GM19043 (cell line): ENCODE measurements at regions not wholly inside any gene's neighbourhood (a gene's known extent, or its start where the extent isn't known, plus 50 kb on each side); places are given as distances from the start of the nearest gene placed in this dataset.
A peak's percentile ranks its signal among the peaks of the same experiment; 100 is the strongest.
"Not testable (repeated sequence)": the region's sequence is repeated elsewhere in the genome, so short reads cannot be mapped to it uniquely, and the experiment has no call there.

Source experiments
- ATAC-seq: cut with Tn5 transposase; IDR thresholded peaks from one replicate; pipeline ENCODE4 v1.9.1; 2021; ENCODE audit warnings: low read depth; ENCODE audit not compliant: unreplicated experiment

DNA sequence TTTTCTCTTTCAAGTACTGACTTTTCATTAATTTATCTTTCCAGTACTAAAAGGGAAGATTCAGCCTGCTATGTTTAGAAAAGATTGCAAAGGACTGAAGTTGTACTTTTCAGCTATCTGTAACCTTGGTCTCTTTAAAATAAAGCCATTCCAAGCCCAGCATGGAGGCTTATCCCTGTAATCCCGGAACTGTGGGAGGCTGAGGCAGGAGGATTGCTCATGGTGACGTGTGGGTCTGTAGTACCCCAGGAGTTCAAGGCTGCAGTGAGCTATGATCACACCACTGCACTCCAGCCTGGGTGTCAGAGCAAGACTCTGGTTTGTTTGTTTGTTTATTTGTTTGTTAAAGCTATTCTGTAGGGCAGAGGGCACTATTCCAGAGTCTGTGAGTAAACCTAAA, 50.6 kb upstream of the TMEM170B start:
- ATAC-seq = no peak

- no peak for ATAC-seq
Measured at GRCh38 chr6:11486486-11486885, 51.1 kb upstream of the TMEM170B start.

DNA sequence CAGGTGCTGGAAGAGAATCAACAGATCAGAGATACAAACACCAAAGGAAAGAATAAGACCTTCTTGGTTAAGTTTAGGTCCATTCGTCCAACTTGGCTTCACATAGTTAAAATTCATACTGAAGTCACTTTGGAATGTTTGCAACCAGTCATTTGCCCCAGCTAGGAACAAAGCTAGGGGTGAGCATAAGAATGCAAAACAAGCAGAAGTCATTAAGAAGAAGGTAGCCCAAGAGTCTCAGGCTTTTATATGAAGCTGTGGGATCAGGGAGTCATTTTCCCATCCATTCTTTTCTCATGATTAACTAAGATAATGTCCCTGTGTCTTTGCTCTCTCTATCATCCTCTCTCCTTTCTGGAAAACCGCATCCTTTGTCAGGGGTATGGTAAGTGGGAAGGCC, 51.5 kb upstream of the TMEM170B start:
- no peak for ATAC-seq

DNA sequence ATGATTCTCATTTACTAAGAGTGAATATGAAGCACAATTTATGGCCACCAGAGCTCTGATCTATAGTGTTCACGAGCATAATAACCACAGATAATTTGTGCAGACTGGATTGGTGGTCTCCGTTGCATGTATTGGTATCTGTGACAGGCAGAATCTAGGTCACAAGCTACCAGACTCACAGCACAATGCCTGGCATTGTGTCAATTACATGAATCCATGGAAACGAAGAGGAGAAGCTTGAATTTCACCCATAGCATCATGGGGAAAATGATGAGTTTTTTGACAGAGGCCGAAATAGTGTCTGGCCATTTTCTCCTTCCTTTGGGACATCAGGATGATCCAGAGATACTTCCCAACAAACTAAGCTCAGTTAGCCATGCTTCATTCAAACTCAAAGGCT, 52.3 kb upstream of the TMEM170B start:
- ATAC-seq = no peak

- no peak for ATAC-seq
Measured at GRCh38 chr6:11484441-11484840, 53.1 kb upstream of the TMEM170B start.

GRCh38 chr6:11482616-11483015, 54.9 kb upstream of the TMEM170B start:
- no peak for ATAC-seq

DNA sequence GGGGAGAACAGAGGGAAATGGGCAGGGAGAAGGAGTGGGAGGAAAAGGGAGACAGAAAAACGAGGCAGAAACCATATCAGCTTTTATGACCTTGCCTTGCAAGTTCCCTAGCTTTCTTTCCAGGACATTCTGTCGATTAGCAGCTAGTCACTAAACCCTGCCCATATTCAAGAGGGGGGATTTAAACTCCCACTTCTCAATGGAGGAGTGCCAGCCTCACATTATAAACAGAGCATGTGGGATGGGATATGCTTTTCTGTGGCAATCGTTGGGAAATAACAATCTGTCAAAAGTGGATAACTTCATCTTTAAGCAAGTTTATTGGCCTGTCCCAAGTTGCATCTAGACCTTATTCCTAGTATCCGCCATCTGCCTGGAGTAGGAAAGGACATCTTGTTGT, 57.0 kb upstream of the TMEM170B start:
- no peak for ATAC-seq

DNA sequence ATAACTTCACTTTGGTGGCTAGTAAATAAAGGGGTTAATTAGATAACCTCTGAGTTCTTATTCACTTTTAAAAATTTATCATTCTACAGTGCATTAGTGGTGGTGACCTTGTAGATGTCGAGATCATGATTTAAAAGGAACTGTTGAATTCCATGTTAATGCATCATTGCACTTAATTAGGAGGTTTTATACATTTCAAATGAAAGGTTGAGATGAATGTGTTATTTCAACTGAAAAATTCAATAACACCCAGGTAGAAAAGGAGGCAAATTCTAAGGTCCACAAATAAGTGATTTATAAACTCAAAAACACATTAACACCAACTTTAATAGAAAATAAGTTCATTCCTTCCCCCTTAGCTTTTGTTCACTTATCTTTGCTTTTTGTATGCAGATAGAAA, 58.3 kb upstream of the TMEM170B start:
- no peak for ATAC-seq

- ATAC-seq = no peak
Measured at GRCh38 chr6:11478586-11478985, 59.0 kb upstream of the TMEM170B start.

GRCh38 chr6:11475016-11475415, 62.5 kb upstream of the TMEM170B start:
- no peak for ATAC-seq

DNA sequence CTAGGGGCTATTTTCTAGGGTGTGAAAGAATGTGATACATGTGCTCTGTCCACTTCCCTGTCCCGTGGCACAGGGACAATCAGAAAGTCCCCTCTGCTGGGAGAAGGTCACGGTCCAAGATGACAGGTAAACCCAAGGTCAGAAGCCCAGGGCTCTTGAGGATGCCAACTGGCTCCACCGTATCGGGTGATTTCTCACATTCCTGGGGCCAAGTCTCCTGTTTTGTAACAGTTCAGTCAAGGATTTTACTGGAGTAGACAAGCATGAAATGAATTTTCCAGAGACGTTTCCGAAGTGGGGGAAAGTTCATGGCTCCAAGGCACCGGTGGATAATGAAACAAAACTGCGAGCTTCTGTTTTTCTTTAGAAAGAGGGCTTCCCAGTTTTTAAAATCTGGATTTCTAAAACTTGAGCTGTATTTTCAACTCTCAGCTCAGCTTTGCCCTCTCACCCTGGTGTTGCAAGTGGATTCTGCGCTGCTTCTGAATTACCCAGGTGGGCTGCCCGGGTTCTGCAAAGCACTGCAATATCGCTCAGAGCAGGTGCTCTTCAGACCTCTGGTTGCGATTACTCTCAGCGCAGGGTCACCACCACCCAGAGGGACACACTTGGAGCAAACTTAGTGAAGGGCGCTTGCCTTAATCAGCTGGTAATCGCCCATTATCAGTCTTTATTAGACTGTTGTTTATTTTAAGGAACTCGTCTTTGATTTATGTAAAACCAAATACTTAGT, 64.4 kb upstream of the TMEM170B start:
- ATAC-seq = no peak

GRCh38 chr6:11471261-11471660, 66.3 kb upstream of the TMEM170B start:
- ATAC-seq = no peak

DNA sequence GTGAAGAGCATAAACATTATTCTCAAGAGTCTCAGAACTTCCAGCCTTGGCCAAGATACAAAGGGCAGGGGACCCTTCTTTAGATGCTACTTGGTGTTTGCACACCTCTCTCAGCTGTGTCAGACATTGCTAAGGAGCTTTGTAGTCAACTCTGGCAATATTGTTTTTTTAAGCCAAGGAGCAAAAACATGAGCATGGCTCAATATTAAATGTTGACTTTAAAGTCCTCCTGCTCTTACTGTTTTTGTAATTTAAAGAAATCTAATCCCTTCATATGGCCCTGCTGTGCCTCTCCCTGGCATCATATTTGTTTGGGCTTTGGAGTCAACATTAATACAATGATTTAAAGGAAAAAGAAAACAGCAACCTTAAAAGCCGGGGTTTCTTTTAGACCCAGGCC, 67.9 kb upstream of the TMEM170B start:
- no peak for ATAC-seq

- ATAC-seq = not testable (repeated sequence)
Measured at GRCh38 chr6:11468271-11468670, 69.3 kb upstream of the TMEM170B start.

- ATAC-seq = peak; percentile 61
Measured at GRCh38 chr6:11467364-11467763, 70.2 kb upstream of the TMEM170B start.

DNA sequence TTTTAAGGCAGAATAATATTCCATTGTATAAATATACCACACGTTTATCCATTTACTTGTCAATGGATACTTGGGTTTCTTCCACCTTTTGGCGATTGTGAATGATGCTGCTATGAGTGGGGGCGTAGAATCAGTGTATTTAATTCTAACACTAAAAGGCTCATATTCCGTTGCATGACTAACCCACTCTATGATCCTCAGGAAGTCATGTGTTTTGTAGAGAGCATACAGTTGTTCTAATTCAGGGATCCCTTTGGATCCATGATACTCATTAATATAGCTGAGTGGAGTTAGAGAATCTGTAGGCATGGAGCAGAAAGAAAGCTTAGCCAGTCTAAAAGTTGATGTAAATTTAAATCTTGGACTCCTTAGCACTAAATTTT, 74.2 kb upstream of the TMEM170B start:
- no peak for ATAC-seq

DNA sequence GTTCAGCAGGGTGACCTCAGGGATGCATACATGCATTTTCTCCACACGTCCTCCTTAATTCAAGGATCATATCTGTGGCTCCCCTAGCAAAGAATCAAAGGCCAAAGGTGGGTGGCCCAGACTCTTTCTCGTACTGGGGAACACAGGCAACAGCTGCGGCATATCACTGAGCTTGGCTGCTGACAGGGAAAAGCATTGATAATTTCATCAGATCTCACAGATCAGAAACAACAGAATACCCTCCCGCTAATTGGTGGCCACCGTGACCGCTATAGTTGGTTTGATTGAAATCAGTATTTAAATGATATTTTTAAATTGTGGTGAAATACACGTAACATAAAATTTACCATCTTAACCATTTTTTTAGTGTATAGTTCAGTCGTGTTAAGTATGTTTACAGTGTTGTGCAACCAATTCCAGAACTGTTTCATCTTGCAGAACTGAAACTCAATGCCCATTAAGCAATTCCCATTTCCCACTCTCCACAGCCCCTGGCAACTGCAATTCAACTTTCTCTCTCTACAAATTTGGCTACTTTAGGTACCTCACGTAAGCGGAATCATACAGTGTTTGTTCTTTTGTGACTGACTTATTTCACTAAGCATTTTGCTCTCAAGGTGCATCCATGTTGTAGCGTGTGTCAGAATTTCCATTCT, 74.7 kb upstream of the TMEM170B start:
- ATAC-seq = no peak

GRCh38 chr6:11460837-11461661, 76.5 kb upstream of the TMEM170B start:
- peak; percentile 66 for ATAC-seq

- peak; percentile 31 for ATAC-seq
Measured at GRCh38 chr6:11460001-11460668, 77.4 kb upstream of the TMEM170B start.

GRCh38 chr6:11459079-11459610, 78.4 kb upstream of the TMEM170B start:
- ATAC-seq = peak; percentile 52

GRCh38 chr6:11458509-11458908, 79.0 kb upstream of the TMEM170B start:
- no peak for ATAC-seq
